ENCODE measurements at regions not wholly inside any gene's neighbourhood (a gene's known extent, or its start where the extent isn't known, plus 50 kb on each side); places are given as distances from the start of the nearest gene placed in this dataset.
"Not testable (repeated sequence)": the region's sequence is repeated elsewhere in the genome, so short reads cannot be mapped to it uniquely, and the experiment has no call there.

DNA sequence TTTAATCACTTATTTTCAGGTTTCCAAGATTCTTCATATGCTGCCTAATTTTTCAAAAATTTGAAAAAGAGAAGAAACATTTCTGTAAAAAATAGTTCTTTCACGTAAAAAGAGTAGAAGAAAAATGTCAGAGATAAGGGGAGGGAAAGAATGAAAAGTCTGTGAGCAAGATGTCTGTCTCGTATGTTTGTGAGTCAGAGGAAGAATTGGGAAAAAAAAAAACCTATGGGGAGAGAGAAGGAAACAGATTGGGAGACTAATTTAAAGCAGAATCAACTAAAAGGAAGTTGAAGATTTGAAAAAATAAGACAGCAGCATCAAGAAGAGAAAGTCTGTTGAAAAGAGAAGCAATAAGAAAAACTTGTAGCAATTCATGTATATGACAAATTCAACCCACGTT, 456.3 kb downstream of the HINT1 start:
- DNase-seq, result no peak

GRCh38 chr5:130706696-130707095, 458.4 kb downstream of the HINT1 start:
- DNase-seq, result no peak

GRCh38 chr5:130705368-130705767, 459.7 kb downstream of the HINT1 start:
- DNase-seq, result no peak

DNA sequence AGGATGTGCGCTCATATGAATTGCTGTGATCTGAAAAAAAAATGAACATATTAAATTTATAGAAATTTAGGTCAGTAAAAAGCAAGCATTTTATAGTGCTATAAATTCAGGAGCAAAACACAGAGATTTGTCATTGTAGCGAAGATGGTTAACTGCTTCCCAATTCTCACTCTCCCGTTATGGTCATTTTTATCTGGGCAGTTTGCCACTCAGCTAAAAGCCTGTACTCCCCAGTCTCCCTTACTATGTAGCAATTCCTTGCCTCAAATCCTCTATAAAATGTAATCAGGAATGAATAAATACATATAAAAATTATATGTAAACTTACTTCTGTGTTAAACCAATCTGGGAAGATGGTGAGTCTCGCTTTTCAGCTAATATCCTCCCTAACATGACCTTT, 471.5 kb downstream of the HINT1 start:
- DNase-seq, result no peak

- no peak for DNase-seq
Measured at GRCh38 chr5:130692770-130693169, 472.3 kb downstream of the HINT1 start.

DNA sequence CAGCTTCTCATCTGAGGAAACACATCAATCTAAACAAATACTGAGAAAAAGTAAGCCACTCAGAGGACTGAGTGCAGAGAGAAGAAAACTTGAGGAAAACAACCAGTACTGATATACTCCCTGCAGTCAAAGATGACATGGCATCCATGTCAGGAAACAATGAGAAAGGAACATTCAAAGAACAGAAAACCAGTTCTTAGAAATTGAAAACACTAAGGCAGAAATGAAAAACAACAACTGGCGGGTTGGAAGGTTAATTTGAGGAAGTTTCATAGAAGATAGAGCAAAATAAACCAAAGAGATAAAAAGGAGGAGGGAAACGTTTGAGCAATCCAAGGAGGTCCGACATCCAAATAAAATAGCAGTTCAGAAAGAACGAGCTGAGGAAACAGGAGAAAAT, 475.2 kb downstream of the HINT1 start:
- no peak for DNase-seq

DNA sequence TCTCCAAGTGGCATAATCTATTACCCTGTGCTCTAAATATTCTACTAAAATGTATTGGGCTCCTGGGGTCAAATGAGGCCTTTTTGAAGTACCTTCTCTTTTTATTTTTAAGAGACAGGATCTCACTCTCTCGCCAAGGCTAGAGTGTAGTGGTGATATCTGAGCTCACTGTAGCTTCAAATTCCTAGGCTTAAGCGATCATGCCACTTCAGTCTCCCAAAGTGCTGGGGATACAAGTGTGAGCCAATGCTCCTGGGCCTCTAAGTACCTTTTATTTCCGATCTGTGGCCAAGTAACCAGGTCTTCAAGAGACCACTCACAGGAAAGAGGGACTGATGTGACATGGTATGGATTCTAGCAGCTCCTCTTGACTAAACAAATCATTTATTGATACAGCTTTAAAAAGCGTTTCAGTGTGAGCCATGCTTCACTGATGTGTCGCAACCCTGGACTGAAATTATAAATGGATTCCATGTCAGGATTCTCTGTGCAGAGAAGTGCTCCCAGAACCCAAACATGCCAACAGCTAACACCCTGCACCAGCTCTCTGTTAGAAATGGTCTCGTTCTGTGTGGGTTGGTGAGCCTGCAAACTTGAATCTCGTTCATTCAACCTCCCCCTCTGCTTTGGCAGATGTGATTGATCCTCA, 477.8 kb downstream of the HINT1 start:
- no peak for DNase-seq

DNA sequence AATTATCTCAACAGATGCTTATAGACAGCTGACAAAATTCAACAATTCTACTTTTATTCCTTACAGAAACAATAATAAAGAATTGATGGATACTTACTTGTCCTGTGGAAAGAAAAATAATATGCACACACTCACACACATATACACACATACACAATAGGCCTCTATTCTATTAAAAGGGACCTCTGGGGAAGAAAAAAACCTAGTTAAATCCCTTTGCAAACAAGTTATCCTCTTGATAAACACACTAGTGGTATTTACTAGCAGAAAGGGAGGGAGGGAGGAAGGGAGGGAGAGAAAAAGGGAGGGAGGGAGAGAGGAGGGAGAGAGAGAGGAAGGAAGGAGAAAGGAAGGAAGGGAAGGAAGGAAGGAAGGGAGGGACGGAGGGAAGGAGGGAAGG, 486.4 kb downstream of the HINT1 start:
- DNase-seq, result no peak

DNA sequence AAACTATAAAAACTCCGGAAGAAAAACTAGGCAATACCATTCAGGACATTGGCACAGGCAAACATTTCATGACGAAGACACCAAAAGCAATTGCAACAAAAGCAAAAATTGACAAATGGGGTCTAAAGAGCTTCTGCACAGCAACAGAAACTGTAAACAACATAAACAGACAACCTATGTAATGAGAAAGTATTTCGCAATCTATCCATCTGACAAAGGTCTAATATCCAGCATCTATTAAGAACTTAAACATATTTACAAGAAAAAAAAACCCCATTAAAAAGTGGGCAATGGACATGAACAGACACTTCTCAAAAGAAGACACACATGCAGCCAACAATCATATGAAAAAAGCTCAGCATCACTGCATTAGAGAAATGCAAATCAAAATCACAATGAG, 498.6 kb downstream of the HINT1 start:
- DNase-seq, result no peak

DNA sequence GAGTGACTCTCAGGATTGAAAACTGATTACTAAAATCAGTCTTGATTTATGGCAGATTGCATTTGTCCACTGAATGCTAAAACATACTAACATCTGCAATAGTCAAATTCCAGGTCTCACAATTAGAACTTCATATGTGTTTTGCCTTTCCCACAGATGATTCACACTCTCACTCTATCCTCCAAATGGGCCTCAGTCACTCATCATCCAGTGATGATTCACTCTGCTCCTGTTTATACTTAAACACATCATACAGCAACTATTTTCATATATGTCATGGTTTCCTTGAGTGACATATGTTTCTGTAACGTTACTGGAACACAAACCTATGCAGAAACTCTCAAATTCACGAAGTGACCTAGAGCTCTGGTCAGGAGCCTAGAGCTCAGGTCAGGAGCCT, 512.9 kb downstream of the HINT1 start:
- DNase-seq, result peak in 1 of 2 experiments; percentile 4

GRCh38 chr5:130651440-130651839, 513.6 kb downstream of the HINT1 start:
- no peak for DNase-seq

GRCh38 chr5:130643321-130643720, 521.7 kb downstream of the HINT1 start:
- DNase-seq, result no peak

DNA sequence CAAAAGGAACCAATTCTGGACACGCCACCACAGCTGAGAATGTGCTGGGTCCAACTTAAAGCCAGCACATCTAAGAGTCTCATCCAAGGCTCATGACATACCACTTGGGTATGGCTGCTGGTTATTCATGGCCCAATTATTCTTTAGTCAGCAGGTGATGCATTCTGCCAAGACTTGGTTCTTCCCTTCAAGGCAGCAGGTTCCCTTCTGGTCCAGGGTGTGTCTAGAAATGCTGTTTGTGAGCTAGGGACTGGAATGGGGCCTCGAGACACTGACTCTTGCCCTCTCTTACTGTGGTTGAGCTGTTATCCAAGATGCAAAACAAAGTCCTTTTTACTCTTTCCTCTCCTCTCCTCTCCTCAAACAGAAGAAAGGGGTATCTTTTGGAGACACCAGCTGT, 522.6 kb downstream of the HINT1 start:
- DNase-seq, result no peak

- no peak for DNase-seq
Measured at GRCh38 chr5:130627145-130627544, 537.9 kb downstream of the HINT1 start.

- DNase-seq, result no peak
Measured at GRCh38 chr5:130624805-130625204, 540.3 kb downstream of the HINT1 start.

DNA sequence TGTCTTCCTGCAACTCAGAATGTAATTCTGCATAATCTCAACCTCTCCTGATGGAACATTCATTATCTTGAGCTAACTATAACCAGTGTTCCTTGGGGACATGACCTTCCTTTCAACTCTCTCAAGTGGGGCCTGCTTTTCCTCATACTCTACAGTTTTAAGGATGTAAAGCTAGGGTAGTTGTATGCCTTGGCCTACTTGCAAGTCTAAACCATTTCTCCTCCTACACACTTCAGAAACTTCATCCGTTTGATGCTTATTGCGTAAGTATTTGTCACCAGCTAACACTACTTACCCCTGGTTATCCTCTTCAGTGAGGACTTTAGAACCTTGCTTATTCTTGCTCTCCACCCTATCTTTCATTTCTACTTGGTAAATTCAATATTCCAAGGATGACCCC, 548.9 kb downstream of the HINT1 start:
- DNase-seq, result no peak

GRCh38 chr5:130605234-130605633, 559.8 kb downstream of the HINT1 start:
- no peak for DNase-seq

GRCh38 chr5:130596647-130597046, 568.4 kb downstream of the HINT1 start:
- DNase-seq, result not testable (repeated sequence)

DNA sequence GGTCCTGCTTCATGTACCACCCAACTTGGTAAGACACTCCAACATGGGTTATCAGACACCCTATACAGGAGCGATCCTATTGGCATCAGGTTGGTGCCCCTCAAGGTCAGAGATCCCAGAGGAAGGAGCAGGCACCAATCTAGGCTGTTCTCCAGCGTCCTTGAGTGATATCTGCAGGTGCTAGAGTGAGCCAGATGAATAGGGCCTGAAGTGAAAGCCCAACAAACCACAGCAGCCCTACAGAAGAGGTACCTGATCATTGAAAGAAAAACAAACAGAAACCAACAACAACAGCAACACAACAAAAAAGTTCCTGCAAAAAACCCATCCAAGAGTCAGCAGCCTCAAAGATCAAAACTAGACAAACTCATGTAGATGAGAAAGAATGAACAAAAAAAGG, 584.8 kb downstream of the HINT1 start:
- no peak for DNase-seq

DNA sequence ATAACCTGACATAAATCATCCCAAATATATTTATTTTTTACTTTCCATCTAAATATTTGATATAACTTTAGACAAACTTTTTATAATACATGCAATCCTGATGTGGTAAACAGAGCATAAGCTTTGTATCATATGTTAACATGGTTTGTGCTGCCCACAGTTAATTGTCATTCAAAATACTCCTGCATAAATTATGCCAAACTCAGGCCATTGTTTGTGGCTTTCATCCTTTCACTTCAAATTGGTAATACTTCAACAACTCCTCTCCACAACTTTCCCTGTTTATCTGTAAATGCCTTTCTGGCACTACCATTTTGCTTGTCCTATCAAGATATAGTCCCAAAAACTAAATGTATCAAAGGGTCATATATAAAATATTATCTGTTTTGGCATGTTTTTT, 586.7 kb downstream of the HINT1 start:
- DNase-seq, result no peak

GRCh38 chr5:130571076-130571475, 594.0 kb downstream of the HINT1 start:
- DNase-seq, result no peak

- DNase-seq, result no peak
Measured at GRCh38 chr5:130568791-130569190, 596.3 kb downstream of the HINT1 start.

DNA sequence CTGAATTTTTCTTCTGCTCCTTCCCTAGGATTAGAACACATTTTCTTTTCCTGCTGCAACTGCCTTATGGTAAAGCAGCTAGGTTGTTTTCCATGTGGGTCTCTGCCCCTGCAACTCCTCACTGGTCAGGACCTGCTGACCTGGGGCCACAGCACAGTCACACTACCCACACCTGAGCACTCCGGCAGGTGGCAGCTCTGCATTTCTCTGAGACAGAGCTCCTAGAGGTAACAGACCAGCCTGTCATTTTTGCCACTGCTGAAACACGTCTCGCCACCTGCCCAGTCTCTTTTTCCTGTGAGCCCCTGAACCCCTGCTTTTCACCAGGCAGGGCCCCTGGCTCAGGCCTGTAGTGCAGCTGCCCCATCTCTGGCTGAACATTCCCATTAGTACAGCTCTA, 609.6 kb downstream of the HINT1 start:
- no peak for DNase-seq

DNA sequence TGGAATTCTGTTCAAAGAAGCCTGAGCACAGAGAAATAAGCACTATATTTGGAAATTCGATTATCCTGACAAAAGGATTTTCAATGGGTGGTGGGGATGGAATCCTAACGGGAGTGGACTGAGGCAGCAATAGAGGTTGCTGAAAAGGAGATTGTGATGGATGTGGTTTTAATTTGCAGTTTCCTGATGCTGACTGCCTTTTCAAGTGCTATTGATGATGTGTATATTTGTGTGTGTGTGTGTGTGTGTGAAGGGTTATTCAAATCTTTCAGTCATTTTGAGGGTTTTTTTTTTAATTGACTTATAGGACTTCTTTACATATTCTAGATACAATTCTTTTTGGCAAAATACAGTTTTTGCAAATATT, 614.5 kb downstream of the HINT1 start:
- no peak for DNase-seq

DNA sequence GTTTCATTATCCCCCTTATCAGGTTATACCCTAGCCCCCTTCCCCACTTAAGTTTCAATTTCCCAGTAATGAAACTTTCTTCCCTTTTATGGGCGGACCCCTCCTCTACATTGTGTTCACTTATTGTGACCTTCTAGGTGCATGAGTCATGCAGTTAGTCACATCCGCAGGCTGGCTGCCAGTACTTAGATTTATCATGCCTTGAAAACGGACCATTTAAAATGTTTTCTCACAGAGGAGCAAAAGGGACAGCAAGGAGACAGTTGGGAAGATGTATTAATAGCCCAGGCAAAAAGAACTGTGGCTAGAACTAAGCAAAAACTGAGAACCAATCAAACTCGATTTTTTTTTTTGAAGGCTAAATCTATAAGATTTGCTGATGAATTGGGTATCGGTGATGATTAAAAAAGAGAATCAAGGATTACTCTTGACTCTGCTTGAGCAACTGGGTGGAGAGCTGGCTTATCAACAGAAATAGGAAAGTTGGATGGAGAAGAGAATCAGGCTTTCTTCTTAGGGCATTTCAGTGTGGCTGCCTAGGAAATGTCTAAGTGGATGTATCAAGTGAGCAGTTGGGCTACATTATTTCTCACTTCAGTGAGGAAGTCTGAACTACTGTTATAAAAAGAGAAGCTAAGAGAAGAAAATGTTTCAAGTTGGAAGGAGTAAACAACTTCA, 615.0 kb downstream of the HINT1 start:
- DNase-seq, result peak in 1 of 2 experiments; percentile 78

All from SW 1271 (cell line).